HG02852 (cell line): ENCODE measurements at regions not wholly inside any gene's neighbourhood (a gene's known extent, or its start where the extent isn't known, plus 50 kb on each side); places are given as distances from the start of the nearest gene placed in this dataset.
"Not testable (repeated sequence)": the region's sequence is repeated elsewhere in the genome, so short reads cannot be mapped to it uniquely, and the experiment has no call there.

Source experiments
- ATAC-seq: cut with Tn5 transposase; IDR thresholded peaks from one replicate; pipeline ENCODE4 v1.9.1; 2021; ENCODE audit warnings: mild to moderate bottlenecking, moderate library complexity; ENCODE audit not compliant: unreplicated experiment

DNA sequence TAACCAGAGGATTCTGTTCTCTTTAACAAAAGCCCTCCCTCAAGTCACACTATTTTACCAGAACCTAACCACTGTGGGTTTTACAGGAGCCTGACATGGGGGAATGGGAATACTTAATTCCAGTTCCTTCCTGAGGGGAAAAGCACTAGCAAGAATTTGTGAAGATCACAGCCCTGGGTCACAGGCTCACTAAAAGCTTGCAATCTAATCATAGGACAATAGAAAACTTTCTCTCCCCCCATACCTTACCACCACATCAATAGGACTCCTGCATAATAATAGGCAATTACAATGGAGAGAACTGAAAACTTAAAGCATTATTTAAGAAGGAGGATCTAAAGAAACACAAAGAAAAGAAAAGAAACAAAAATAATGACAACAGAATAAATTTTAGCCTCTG is 225.8 kb upstream of the ZNF804A start:
- ATAC-seq: no peak

DNA sequence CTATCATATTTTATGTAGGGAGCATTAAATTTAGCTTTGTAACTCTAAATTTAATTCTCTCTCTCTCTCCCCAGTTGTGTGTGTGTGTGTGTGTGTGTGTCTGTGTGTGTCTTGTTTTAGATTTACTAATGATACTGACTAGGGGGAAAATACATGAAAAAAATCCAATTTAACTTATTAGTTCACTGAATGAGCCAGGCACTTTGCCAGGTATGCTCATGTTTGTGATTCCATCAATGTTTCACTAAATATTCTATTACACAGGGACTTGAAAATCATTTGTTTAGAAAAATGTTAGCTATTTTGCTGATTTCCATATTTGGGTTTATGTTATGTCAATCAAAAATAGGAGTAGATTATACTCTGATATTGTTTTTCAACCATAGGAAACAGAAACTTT is 203.7 kb upstream of the ZNF804A start:
- ATAC-seq: no peak

DNA sequence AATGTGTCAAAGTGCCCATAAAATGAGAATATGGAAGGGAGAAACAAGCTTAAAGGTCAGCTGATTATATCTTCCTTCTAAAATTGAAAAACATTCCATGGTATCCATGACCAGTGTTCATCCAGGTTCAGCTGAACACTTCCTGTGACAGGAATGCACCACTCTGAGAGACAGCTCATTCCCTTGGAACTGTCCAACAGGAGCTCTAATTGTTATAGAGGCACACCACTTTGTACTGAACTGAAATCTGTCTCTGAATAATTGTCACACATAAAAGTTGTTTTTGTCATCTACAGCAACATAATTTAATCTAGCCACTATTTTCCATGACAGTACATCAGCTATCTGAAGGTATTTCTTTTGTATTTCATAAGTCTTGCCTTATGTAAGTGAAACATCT is 195.9 kb upstream of the ZNF804A start:
- ATAC-seq: no peak

DNA sequence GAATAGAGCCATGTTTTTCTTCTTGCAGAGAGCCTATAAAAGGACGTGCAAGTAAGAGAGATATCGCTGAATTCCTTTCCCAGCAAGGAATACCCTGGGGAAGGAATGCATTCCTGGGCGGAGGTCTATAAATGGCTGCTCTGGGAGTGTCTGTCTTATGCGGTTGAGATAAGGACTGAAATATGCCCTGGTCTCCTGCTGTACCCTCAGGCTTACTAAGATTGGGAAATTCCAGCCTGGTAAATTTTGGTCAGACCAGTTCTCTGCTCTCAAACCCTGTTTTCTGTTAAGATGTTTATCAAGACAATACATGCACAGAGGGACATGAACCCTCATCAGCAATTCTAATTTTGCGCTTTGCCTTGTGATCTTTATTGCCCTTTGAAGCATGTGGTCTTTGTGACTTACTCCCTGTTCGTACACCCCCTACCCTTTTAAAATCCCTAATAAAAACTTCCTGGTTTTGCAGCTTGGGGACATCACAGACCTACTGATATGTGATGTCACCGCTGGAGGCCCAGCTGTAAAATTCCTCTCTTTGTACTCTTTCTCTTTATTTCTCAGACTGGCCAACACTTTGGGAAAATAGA is 191.2 kb upstream of the ZNF804A start:
- not testable (repeated sequence) for ATAC-seq

DNA sequence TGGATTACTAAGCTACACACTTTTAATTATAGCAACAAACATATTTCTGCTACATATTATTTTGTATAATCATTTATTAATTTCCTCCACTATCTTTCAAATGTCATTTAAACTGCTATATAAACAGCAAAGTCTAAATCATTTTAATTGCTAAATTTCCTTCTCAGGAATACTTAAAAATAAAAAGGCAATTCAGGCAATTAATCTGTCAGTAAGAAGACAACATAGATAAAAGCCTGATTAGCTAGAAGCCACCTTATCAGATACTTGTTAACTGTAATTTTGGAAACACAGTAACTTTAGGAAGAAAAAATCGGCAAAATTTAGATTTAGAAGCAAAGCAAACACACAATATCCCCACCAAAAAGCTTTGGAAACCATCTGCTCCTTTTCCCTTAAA is 188.2 kb upstream of the ZNF804A start:
- no peak for ATAC-seq

DNA sequence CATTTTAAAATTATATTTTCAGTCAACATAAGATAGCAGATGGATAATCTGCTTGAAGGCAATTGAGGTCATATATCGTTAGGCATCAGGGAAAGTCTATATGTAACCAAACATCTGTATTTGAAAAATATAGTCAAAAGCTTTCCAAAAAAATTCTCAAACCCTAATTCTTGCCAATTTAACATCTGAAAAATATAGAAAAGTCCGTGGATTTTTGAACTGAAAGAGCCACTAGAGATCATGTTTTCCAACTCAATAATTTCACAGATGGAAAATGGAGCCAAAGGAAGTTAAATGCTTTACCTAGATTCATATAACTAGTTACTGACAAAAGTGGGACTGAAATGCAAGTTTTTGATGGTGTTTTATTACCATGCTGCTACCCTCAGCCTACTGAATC is 185.1 kb upstream of the ZNF804A start:
- no peak for ATAC-seq

DNA sequence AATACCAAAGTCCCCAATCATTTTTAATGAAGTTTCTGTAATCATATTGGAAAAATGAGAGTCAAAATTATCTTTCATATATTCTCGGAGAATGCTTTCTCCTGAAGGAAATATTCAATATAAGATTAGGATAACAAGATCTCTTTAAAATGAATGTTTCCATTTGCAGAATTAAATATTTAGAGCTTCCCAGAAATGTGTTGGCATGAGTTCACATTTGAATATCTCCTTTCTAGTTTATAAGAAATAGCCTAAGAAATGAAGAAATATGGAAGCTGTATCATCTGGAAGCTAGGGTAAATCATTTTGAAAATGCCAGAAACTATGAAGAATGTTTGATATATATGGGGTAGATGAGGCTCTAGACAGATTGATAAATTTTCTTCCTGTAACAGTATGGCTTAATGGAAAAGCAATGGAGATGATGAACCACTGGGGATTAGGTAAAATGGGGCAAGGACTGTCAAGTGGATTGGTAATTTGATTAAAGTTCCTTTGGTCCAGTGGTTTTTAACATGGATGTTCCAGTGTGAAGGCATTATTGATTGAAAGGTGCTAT is 184.6 kb upstream of the ZNF804A start:
- no peak for ATAC-seq

DNA sequence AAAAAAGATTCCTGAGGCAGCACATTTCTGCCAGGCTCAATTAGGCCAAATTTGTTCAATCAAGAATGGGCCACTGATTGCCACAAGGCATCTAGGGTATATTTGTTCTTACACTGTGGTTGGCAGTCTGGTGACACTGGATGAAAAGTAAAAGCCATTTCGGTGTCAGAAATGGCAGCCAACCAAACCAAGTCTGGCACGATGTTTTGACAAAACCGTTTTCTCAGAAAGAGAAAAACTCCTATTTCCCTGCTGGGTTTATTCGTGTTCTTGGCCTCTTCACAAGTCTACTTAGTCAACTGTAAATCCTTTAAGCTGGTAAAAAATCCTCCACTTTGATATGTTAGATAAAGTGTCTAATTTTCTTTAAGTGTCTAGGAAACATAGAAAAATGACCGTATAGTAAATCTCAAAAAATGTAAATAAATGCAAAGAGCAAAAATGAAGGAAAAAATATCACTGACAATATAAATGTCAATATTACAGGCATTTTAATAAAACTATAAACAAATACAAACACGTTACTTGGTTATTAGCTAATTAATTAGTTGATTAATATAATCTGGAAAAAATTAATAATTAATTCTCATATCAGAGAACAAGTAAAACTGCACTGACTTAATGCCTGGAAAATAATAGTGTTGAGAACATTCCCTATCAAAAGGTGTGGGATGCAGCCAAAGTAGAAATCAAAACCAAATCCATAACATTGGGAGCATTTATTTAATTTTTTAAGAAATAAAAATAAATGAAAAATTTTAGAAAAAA is 182.0 kb upstream of the ZNF804A start:
- no peak for ATAC-seq

DNA sequence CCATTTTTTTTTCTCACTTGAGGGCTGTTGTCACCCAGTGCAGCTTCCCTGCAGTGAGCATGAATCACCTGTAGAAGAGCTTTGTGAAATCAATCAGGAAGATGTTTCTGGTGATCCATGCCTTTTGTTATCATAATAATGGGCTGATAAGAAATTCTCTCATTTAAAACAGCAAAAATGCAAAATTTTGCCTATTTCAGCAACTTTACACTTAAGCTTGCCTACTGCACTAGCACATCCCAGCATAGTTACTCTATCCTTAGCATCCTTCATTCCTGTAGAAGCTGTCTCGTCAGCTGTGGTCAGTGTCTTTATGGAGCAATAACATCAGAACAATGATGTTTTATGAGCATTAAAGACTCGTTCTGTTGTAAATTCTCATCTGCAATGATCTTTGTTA is 178.6 kb upstream of the ZNF804A start:
- no peak for ATAC-seq

DNA sequence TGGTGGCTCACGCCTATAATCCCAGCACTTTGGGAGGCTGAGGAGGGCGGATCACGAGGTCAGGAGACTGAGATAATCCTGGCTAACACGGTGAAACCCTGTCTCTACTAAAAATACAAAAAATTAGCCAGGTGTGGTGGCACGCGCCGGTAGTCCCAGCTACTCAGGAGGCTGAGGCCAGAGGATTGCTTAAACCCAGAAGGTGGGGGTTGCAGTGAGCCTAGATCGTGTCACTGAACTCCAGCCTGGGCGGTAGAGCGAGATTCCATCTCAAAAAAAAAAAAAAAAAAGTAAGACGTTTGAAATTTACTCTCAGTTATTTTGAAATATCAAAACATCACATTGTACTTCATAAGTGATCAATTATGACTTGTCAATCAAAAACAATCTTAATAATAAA is 176.9 kb upstream of the ZNF804A start:
- not testable (repeated sequence) for ATAC-seq

DNA sequence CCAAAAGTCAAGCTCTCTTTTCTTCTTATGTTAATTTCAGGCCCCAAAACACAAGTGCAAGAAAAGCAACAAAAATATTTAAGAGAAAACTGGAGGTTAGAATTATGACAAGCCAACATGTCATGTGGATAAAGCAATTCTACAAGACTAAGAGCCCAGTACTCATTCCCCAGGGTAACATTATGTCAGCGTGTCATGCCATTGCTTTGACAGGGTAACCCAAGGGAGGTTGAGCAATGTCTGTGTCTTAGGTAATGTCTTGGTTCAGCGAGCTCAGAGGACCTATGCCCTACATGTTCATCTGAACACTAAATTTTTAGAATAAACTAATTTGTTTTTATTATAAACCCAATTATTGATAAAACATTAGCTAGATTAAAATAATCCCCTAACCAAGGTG is 173.2 kb upstream of the ZNF804A start:
- ATAC-seq: no peak

DNA sequence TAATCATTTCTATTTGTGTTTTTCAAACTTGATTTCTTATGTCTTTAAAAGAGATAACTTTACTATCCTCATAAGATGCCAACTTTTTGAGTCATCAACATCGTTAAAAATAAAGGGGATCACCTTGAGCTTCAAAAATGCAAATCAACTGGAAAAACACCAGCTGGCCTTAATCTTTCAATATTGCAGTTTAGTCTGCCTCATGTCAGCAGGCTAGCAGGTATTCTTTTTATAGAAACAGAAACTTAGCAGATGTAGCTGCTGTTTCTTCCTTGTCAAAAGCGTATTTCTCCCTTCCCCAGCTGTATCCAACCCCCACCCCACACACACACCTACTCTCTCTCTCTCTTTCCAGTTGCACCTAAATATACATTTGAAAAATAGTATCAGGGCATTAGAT is 154.1 kb upstream of the ZNF804A start:
- peak; percentile 98 for ATAC-seq

DNA sequence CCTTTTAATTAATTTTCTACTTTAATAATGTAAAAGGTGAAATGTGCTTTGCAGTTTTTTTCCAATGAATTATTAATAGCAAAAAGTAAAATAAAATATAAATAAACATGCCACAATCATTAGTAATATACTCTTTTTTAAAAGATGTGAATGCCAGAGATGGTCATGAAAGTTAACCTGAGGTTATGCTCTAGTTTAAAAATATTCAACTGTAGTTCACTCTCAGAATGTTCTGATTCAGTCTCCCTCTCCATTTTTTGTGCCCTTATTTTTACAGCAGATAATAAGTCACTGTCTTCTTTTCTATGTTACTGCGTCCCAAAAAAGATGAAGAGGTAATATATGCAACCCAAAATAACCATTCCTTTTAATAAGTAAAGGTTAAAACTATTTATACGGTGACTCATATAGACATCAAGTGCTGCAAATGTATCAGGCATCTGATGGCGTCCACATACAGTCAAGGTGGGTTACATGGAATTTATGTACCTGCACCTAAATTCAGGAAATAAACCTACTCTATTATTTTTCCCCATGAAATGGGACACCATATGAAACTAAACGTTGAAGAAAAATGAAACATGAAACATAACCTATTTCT is 153.6 kb upstream of the ZNF804A start:
- ATAC-seq: peak; percentile 28

DNA sequence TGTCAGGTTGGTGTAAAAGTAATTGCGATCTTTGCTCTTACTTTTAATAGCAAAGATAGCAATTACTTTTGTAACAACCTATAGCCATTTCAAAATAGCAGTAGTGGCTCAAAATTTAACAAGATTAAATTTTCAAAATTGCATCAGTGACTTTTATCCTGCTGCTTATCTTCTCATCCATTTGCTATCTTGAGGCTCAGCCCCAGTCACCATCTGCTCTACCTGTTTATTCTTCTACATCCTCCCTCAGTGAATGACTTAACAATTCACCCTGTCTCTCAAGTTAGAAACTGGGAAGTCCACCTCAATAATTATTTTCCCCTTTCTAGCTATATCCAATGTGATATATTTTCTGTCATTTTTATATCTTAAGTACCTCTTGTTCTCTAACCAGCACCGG is 148.6 kb upstream of the ZNF804A start:
- no peak for ATAC-seq

DNA sequence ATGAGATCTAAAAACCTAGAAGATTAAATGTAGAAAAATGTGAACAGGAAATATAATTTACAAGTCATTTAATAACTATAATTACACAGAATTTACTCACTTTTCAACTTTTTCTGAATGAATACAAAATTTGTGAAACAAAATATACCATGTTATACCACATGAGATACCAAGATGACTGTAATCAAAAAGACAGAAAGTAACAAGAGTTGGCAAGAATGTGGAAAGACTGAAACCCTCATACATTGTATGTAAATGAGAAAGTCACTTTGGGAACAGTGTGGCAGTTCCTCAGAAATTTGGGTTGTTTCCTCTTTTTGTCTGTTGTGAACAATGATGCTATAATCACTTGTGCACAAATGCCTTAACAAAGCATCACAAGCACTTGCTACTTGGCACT is 145.4 kb upstream of the ZNF804A start:
- peak; percentile 53 for ATAC-seq

DNA sequence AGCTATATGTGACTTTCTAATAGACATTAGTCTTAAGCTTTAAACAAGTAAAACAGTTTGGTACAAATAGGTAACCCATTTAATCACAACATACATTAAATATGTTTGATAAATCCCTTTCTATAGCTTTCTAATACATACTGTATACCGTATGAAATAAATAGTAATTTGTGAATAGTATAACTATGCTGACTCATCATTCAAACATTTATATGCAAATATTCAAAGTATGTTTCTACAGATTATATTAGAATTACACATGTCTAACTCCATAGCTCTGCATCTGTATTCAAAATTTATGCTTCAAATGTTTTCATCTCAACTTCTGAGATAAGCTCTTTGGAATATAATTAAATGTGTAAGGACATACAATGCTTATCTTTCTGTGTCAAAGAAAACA is 142.7 kb upstream of the ZNF804A start:
- ATAC-seq: no peak

DNA sequence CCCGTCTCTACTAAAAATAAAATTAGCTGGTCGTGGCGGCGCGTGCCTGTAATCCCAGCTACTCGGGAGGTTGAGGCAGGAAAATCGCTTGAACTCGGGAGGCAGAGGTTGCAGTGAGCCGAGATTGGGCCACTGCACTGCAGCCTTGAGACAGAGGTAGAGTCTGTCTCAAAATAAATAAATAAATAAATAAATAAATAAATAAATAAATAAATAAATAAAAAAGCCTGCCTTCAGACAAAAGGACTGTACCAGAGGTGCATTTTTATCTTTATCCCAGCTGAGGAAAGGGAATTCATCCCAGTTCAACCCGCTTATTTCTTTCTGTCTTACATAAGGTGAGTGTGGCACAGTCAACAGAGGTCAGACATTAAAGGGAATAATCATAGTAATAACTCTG is 141.6 kb upstream of the ZNF804A start:
- not testable (repeated sequence) for ATAC-seq

DNA sequence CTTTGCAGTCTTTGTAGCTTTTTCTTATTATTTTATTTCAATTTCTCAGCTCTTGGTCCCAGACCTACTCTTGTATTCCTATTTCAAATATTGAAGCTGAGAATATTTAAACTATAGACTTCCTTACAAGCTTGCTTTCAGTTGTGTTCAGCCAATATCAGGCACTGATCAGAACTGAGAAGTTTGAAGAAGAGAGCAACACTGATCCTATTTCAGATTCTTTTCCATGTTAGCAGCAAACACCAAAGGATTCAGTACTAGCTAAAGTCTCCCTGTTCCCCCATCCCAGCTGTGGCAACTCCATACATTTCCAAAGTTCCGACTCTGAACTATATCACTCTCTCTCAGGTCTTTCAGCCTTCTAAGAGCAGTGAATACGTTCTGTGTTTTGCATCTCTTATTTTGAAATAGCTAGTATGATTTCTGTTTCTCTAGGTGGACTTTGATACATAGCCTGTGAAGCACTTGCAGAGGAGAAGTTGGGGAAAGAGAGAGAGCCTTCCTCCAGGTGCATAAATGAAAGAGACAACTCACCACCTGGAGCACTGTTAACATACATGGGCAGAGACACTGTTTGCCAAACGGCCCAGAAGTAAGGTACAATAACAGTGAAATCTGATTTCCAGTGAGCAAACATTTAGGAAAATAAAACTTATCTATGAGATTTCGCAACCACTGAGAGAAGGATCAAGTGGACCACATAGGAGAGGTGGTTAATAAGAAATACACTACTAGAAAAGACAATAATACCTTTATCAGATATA is 135.0 kb upstream of the ZNF804A start:
- no peak for ATAC-seq

DNA sequence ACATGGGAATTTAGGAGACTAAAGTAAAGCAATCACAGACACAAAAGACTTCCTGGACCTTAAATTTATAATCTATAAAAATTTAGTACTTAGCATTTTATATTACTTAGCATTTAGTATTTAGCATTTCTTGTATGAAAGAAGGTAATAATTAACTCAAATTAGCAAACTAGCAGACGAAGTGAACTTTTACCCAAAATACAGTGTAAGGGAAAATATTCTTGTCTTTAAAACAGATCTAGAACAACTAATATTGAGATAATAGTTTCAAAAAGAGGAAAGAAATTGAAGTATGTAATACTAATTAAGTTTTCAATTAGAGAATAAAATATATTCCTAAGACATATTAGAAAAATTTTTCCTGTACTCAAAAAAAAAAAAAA is 134.5 kb upstream of the ZNF804A start:
- ATAC-seq: no peak

DNA sequence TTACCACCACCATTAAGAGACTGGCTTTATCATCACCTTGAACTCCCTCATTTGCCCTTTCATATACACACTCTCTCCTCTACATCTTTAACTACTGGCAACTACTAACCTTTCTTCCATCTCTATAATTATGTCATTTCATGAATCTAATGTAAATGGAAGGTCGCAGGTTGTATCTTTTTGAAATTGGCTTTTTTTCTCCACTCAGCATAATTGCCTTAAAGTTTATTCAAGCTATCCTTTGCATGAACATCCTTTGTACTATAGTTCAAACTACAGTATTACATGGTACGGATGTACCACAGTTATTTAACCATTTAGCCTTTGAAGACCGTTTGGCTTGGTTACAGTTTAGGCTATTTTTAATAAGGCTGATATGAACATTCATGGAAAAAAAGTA is 129.5 kb upstream of the ZNF804A start:
- no peak for ATAC-seq

DNA sequence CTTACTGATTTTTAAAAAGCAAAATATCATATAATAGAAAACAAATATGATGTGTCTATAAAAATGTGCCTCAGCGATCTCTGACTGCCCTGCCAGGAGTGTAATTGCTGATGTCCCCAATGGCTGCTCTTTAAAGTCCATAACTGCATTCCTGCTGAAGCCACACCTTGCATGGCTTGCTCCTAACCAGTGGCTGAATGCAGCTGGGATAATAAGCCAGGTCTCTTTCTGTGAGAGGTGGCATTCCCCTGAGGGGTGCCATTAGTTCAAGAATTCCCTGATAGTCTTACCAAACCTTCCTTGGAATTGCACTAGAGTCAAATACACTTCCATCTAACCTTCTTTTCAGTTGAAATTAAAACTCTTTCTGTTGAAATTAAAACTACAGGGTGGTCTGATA is 125.8 kb upstream of the ZNF804A start:
- ATAC-seq: no peak
